ENCODE measurements at regions not wholly inside any gene's neighbourhood (a gene's known extent, or its start where the extent isn't known, plus 50 kb on each side); places are given as distances from the start of the nearest gene placed in this dataset.

DNA sequence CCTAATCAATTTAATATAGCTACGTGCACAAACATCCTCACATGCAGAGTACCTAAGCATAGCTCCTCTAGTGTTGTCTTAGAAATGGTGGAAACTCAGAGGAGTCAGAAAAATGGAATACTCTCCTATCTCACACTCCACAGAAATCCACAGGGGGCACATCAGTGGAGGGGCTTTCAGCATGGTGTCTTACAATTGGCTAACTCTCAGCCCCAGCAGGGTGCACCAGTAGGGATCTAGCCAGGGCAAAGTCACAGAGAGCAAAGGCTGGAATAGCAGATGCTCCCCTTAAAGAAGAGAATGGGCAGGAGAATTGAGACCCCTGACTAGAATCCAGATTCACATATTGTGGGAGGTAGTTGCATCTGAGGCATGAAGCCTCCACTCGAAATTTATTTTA, 135.7 kb downstream of the MAIP1 start:
- peaks cover 5 to 9% of the 10 kb centered on the region in 2 experiments for H3K27me3 ChIP-seq (ENCODE audit: control insufficient read depth in 2 of 2, insufficient read depth in 2 of 2, low read length in 2 of 2)
- H2AFZ ChIP-seq (ENCODE audit: low read depth, low read length) = no peak overlapping the region
- H3K4me2 ChIP-seq (ENCODE audit: insufficient read depth, low read length) = no peak overlapping the region
- H3K4me1 ChIP-seq (ENCODE audit: control insufficient read depth, extremely low read depth, insufficient read depth, low read length) = no peaks in the 10 kb centered on the region
- FAIRE-seq (no peak), DNase-seq (ENCODE audit: low read depth, low spot score) (no peak)
- no peaks in the 10 kb centered on the region for H4K20me1 ChIP-seq (replicated peaks; ENCODE audit: control insufficient read depth, extremely low read depth, insufficient read depth, low read length)
- no TSS peak for BruUV-seq (replicated peaks)
- H3K9ac ChIP-seq (replicated peaks; ENCODE audit: extremely low read depth, insufficient read depth, low read length) = no peak overlapping the region
- no peak overlapping the region for H3K4me3 ChIP-seq (replicated peaks in 1 of 3; ENCODE audit: insufficient read depth in 1 of 3, low read depth in 1 of 3, low read length in 3 of 3)
- no peak for TF ChIP-seq FOS (IDR thresholded peaks at IDR 0.05; ENCODE audit: borderline replicate concordance, insufficient read depth, low read length)
- TF ChIP-seq JUN (IDR thresholded peaks at IDR 0.05; ENCODE audit: borderline replicate concordance, insufficient read depth, insufficient read length, low read depth) = no peak
- no peak for TF ChIP-seq POLR2AphosphoS5 (IDR thresholded peaks at IDR 0.05; ENCODE audit: insufficient read depth, low read depth, low read length)
- no peak for TF ChIP-seq GATA2 (IDR thresholded peaks at IDR 0.05; ENCODE audit: insufficient read depth, insufficient read length, low read depth, low read length)
- TF ChIP-seq POLR2A (IDR thresholded peaks at IDR 0.05; ENCODE audit: low read depth, low read length) = no peak
- TF ChIP-seq, protein P1, sequence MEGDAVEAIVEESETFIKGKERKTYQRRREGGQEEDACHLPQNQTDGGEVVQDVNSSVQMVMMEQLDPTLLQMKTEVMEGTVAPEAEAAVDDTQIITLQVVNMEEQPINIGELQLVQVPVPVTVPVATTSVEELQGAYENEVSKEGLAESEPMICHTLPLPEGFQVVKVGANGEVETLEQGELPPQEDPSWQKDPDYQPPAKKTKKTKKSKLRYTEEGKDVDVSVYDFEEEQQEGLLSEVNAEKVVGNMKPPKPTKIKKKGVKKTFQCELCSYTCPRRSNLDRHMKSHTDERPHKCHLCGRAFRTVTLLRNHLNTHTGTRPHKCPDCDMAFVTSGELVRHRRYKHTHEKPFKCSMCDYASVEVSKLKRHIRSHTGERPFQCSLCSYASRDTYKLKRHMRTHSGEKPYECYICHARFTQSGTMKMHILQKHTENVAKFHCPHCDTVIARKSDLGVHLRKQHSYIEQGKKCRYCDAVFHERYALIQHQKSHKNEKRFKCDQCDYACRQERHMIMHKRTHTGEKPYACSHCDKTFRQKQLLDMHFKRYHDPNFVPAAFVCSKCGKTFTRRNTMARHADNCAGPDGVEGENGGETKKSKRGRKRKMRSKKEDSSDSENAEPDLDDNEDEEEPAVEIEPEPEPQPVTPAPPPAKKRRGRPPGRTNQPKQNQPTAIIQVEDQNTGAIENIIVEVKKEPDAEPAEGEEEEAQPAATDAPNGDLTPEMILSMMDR (IDR thresholded peaks at IDR 0.05; ENCODE audit: extremely low read depth in 1 of 2, insufficient read depth in 1 of 2, low read depth in 1 of 2, low read length in 2 of 2) = no peak
- no peak for TF ChIP-seq EZH2 (IDR thresholded peaks at IDR 0.05; ENCODE audit: borderline replicate concordance, low read depth, low read length, severe bottlenecking)
- TF ChIP-seq MYC (IDR thresholded peaks at IDR 0.05; ENCODE audit: low read depth, low read length) = no peak
- TF ChIP-seq, protein P2, sequence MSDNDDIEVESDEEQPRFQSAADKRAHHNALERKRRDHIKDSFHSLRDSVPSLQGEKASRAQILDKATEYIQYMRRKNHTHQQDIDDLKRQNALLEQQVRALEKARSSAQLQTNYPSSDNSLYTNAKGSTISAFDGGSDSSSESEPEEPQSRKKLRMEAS (IDR thresholded peaks at IDR 0.05; ENCODE audit: insufficient read depth, insufficient read length) = no peak
- no peaks in the 10 kb centered on the region for H3K36me3 ChIP-seq (ENCODE audit: control insufficient read depth in 2 of 2, extremely low read depth in 1 of 2, insufficient read depth in 2 of 2, low read length in 2 of 2)
- ChIA-PET CTCF (no interaction called here), POLR2A (no interaction called here)
- dilution Hi-C loops (cut with MboI; ENCODE audit: extremely low pct_ligation_motif_present, low sequenced_read_pairs) (no loop called here), intact Hi-C loops (cut with micrococcal nuclease) (no loop called here)
- no peak overlapping the region for H3K27ac ChIP-seq (ENCODE audit: insufficient read depth, low read depth, low read length)
- H3K9me1 ChIP-seq (replicated peaks; ENCODE audit: control insufficient read depth, extremely low read depth, insufficient read depth, low read length) = no peaks in the 10 kb centered on the region
- no peaks in the 10 kb centered on the region for H3K9me3 ChIP-seq (replicated peaks; ENCODE audit: control insufficient read depth, insufficient read depth, low read length)
- H3K79me2 ChIP-seq (ENCODE audit: control insufficient read depth, insufficient read depth, low read length) = no peaks in the 10 kb centered on the region

Measured in endothelial cell of umbilical vein (primary cell).